ENCODE measurements at regions not wholly inside any gene's neighbourhood (a gene's known extent, or its start where the extent isn't known, plus 50 kb on each side); places are given as distances from the start of the nearest gene placed in this dataset.

GRCh38 chr7:9835199-9835598, 1138.5 kb upstream of the PHF14 start:
- Histone ChIP-seq H3K9me3 (ENCODE audit: control insufficient read depth, low read length) (no peaks in the 10 kb centered on the region), H3K4me1 (ENCODE audit: control insufficient read depth, insufficient read depth, low read length) (no peaks in the 10 kb centered on the region), H3K9ac (ENCODE audit: extremely low read depth, low read length, poor library complexity, severe bottlenecking) (no peak overlapping the region), H3K4me3 (ENCODE audit: low read length) (no peak overlapping the region), H3K36me3 (ENCODE audit: control insufficient read depth, insufficient read depth, low read length) (no peaks in the 10 kb centered on the region), H3K27ac (ENCODE audit: low read depth, low read length) (no peak overlapping the region), H3K27me3 (ENCODE audit: control insufficient read depth, insufficient read depth, low read length, poor library complexity, severe bottlenecking) (no peaks in the 10 kb centered on the region)
- Mint-ChIP-seq H3K4me3 (no peak overlapping the region), H3K4me1 (no peaks in the 10 kb centered on the region), H3K9me3 (no peaks in the 10 kb centered on the region), H3K27me3 (ENCODE audit: insufficient read depth) (no peaks in the 10 kb centered on the region), H3K27ac (no peak overlapping the region), H3K36me3 (ENCODE audit: low read depth) (no peaks in the 10 kb centered on the region)
- no peak for TF ChIP-seq CTCF (conservative IDR thresholded peaks at IDR 0.05)
- DNase-seq: no peak
- WGBS, 2 experiments (ENCODE audit: insufficient coverage in 1 of 2, insufficient read length in 1 of 2): 83 to 88% methylated on average over 2 to 3 of the region's 3 CpGs

GRCh38 chr7:9836671-9837070, 1137.0 kb upstream of the PHF14 start:
- H3K9me3 Mint-ChIP-seq: no peaks in the 10 kb centered on the region
- no peak overlapping the region for H3K27ac ChIP-seq (ENCODE audit: low read depth, low read length)
- no peaks in the 10 kb centered on the region for H3K36me3 ChIP-seq (ENCODE audit: control insufficient read depth, insufficient read depth, low read length)
- H3K27me3 ChIP-seq (ENCODE audit: control insufficient read depth, insufficient read depth, low read length, poor library complexity, severe bottlenecking): no peaks in the 10 kb centered on the region
- WGBS, 2 experiments (ENCODE audit: insufficient coverage in 1 of 2, insufficient read length in 1 of 2): 95 to 100% methylated on average over 1 of the region's 1 CpG
- no peak overlapping the region for H3K4me3 ChIP-seq (ENCODE audit: low read length)
- no peak overlapping the region for H3K4me3 Mint-ChIP-seq
- no peak for DNase-seq
- no peaks in the 10 kb centered on the region for H3K36me3 Mint-ChIP-seq (ENCODE audit: low read depth)
- H3K27me3 Mint-ChIP-seq (ENCODE audit: insufficient read depth): no peaks in the 10 kb centered on the region
- TF ChIP-seq CTCF (conservative IDR thresholded peaks at IDR 0.05): no peak
- H3K27ac Mint-ChIP-seq: no peak overlapping the region
- no peaks in the 10 kb centered on the region for H3K4me1 ChIP-seq (ENCODE audit: control insufficient read depth, insufficient read depth, low read length)
- H3K9me3 ChIP-seq (ENCODE audit: control insufficient read depth, low read length): no peaks in the 10 kb centered on the region
- H3K9ac ChIP-seq (ENCODE audit: extremely low read depth, low read length, poor library complexity, severe bottlenecking): no peak overlapping the region
- no peaks in the 10 kb centered on the region for H3K4me1 Mint-ChIP-seq

- no peaks in the 10 kb centered on the region for H3K27me3 Mint-ChIP-seq (ENCODE audit: insufficient read depth)
Measured at GRCh38 chr7:9842301-9842700, 1131.4 kb upstream of the PHF14 start.

More at GRCh38 chr7:9842301-9842700, 1131.4 kb upstream of the PHF14 start:
- Histone ChIP-seq H3K4me3 (ENCODE audit: low read length) (no peak overlapping the region), H3K4me1 (ENCODE audit: control insufficient read depth, insufficient read depth, low read length) (no peaks in the 10 kb centered on the region), H3K9me3 (ENCODE audit: control insufficient read depth, low read length) (no peaks in the 10 kb centered on the region), H3K36me3 (ENCODE audit: control insufficient read depth, insufficient read depth, low read length) (no peaks in the 10 kb centered on the region), H3K27ac (ENCODE audit: low read depth, low read length) (no peak overlapping the region), H3K27me3 (ENCODE audit: control insufficient read depth, insufficient read depth, low read length, poor library complexity, severe bottlenecking) (no peaks in the 10 kb centered on the region), H3K9ac (ENCODE audit: extremely low read depth, low read length, poor library complexity, severe bottlenecking) (no peak overlapping the region)
- 89 to 100% methylated on average over 1 to 2 of the region's 2 CpGs for WGBS, 2 experiments (ENCODE audit: insufficient coverage in 1 of 2, insufficient read length in 1 of 2)
- no peak overlapping the region for H3K27ac Mint-ChIP-seq
- TF ChIP-seq CTCF (conservative IDR thresholded peaks at IDR 0.05): no peak
- no peaks in the 10 kb centered on the region for H3K36me3 Mint-ChIP-seq (ENCODE audit: low read depth)
- H3K4me3 Mint-ChIP-seq: no peak overlapping the region
- DNase-seq: no peak
- H3K4me1 Mint-ChIP-seq: no peaks in the 10 kb centered on the region
- H3K9me3 Mint-ChIP-seq: no peaks in the 10 kb centered on the region
